Prostate gland (tissue), 2 donors: ENCODE measurements at regions not wholly inside any gene's neighbourhood (a gene's known extent, or its start where the extent isn't known, plus 50 kb on each side); places are given as distances from the start of the nearest gene placed in this dataset.

ENCODE experiments used
- CTCF ChIP-seq, 4 experiments: fragments of 200-600 bp in 2 of 4; fragments of 450-650 bp in 2 of 4; sonication (generic) in 2 of 4; IDR thresholded peaks; 1 replicate in 3 of 4; 2 replicates in 1 of 4; pipeline ENCODE4 v1.5.1; 2016 to 2019; ENCODE audit warnings: antibody characterized with exemption in 4 of 4, mild to moderate bottlenecking in 2 of 4, moderate library complexity in 2 of 4
- POLR2A ChIP-seq: fragments of 450-650 bp; IDR thresholded peaks from one replicate; pipeline ENCODE4 v1.6.1; 2016; ENCODE audit warnings: antibody characterized with exemption, mild to moderate bottlenecking

- TF ChIP-seq POLR2A, result no peak
- no peak for TF ChIP-seq CTCF (IDR thresholded peaks at IDR 0.05)
Measured at GRCh38 chr3:147130461-147130860, 275.9 kb downstream of the ZIC4 start.
